ENCODE measurements at regions not wholly inside any gene's neighbourhood (a gene's known extent, or its start where the extent isn't known, plus 50 kb on each side); places are given as distances from the start of the nearest gene placed in this dataset.
A peak's percentile ranks its signal among the peaks of the same experiment; 100 is the strongest.

DNA sequence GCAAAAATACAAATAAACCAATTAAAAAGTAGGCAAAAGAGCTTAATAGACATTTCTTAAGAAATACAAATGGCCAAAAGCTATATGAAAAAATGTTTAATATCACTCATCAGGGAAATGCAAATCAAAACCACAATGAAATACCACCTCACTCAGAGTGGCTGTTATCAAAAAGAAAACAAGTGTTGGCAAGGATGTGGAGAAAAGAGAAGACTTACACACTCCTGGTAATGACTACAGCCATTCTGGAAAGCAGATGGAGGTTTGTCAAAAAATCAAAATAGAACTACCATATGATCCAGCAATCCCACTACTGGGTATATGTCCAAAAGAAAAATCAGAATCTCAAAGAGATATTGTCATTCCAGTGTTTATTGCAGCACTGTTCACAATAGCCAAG lies 223.5 kb upstream of the SLC10A2 start:
- DNase-seq (ENCODE audit: low spot score): no peak
- Mint-ChIP-seq H3K36me3 (ENCODE audit: low read depth) (no peaks in the 10 kb centered on the region), H3K9me3 (ENCODE audit: low read depth) (peaks cover 4% of the 10 kb centered on the region), H3K27me3 (ENCODE audit: low read depth) (no peaks in the 10 kb centered on the region), H3K4me1 (ENCODE audit: low read depth) (peaks cover 28% of the 10 kb centered on the region), H3K27ac (ENCODE audit: unreplicated experiment) (no peak overlapping the region), H3K4me3 (ENCODE audit: unreplicated experiment) (no peak overlapping the region)
- TF ChIP-seq, protein P1, sequence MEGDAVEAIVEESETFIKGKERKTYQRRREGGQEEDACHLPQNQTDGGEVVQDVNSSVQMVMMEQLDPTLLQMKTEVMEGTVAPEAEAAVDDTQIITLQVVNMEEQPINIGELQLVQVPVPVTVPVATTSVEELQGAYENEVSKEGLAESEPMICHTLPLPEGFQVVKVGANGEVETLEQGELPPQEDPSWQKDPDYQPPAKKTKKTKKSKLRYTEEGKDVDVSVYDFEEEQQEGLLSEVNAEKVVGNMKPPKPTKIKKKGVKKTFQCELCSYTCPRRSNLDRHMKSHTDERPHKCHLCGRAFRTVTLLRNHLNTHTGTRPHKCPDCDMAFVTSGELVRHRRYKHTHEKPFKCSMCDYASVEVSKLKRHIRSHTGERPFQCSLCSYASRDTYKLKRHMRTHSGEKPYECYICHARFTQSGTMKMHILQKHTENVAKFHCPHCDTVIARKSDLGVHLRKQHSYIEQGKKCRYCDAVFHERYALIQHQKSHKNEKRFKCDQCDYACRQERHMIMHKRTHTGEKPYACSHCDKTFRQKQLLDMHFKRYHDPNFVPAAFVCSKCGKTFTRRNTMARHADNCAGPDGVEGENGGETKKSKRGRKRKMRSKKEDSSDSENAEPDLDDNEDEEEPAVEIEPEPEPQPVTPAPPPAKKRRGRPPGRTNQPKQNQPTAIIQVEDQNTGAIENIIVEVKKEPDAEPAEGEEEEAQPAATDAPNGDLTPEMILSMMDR (IDR thresholded peaks at IDR 0.05): no peak

DNA sequence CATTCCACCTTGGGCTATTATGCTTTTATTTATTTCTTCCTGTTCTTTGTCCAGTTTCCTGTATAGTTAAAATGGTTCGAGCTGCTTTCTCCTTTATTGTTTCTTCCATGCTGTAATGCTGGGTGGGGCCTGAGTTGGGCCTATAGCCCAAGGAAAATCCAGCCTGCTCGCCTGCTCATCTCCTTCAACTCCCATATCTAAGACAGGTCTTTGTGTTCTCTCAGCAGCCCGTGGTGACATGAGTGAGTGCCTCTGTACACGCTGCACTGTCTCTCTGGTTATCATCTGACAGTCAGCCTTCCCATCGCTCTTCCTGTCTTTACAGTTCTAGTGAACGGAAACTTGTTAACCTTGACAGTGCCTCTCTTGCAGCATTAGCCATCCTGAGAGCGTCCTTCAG lies 221.9 kb upstream of the SLC10A2 start:
- Mint-ChIP-seq H3K4me3 (ENCODE audit: unreplicated experiment) (no peak overlapping the region), H3K4me1 (ENCODE audit: low read depth) (peaks cover 35% of the 10 kb centered on the region)

DNA sequence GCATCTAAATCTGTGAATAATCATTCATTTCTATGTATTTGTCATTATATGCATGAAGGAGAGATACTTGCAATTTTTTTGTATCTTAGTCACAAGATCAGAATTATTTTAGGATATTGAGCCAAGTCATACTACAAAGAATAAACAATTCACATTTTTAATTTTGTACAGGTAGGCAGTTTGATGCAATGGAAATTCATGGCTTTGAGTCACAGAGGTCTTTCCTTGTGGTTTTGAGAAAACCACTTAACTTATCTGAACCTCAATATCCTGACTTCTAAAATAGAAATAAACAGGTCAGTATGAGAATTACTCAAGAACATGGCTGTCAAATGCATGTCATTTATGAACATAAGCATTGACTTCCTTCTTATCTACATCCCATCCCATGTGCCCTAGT lies 221.4 kb upstream of the SLC10A2 start:
- H3K27ac Mint-ChIP-seq (ENCODE audit: unreplicated experiment): no peak overlapping the region
- H3K9me3 Mint-ChIP-seq (ENCODE audit: low read depth): peaks cover 4% of the 10 kb centered on the region
- no peaks in the 10 kb centered on the region for H3K36me3 Mint-ChIP-seq (ENCODE audit: low read depth)
- H3K4me1 Mint-ChIP-seq (ENCODE audit: low read depth): peaks cover 40% of the 10 kb centered on the region
- H3K4me3 Mint-ChIP-seq (ENCODE audit: unreplicated experiment): no peak overlapping the region
- no peak for DNase-seq (ENCODE audit: low spot score)
- TF ChIP-seq, protein P1 (IDR thresholded peaks at IDR 0.05): no peak
- no peaks in the 10 kb centered on the region for H3K27me3 Mint-ChIP-seq (ENCODE audit: low read depth)

More for the DNA sequence above, 221.9 kb upstream of the SLC10A2 start:
- Mint-ChIP-seq H3K9me3 (ENCODE audit: low read depth) (peaks cover 4% of the 10 kb centered on the region), H3K27ac (ENCODE audit: unreplicated experiment) (no peak overlapping the region), H3K27me3 (ENCODE audit: low read depth) (no peaks in the 10 kb centered on the region), H3K36me3 (ENCODE audit: low read depth) (no peaks in the 10 kb centered on the region)
- TF ChIP-seq, protein P1 (IDR thresholded peaks at IDR 0.05): no peak
- no peak for DNase-seq (ENCODE audit: low spot score)

GRCh38 chr13:103284466-103284865 lies 218.2 kb upstream of the SLC10A2 start:
- peaks cover 37% of the 10 kb centered on the region for H3K4me1 Mint-ChIP-seq (ENCODE audit: low read depth)
- H3K27ac Mint-ChIP-seq (ENCODE audit: unreplicated experiment): no peak overlapping the region
- DNase-seq (ENCODE audit: low spot score): no peak
- no peaks in the 10 kb centered on the region for H3K9me3 Mint-ChIP-seq (ENCODE audit: low read depth)
- H3K4me3 Mint-ChIP-seq (ENCODE audit: unreplicated experiment): no peak overlapping the region
- TF ChIP-seq, protein P1 (IDR thresholded peaks at IDR 0.05): no peak
- no peaks in the 10 kb centered on the region for H3K27me3 Mint-ChIP-seq (ENCODE audit: low read depth)
- no peaks in the 10 kb centered on the region for H3K36me3 Mint-ChIP-seq (ENCODE audit: low read depth)

DNA sequence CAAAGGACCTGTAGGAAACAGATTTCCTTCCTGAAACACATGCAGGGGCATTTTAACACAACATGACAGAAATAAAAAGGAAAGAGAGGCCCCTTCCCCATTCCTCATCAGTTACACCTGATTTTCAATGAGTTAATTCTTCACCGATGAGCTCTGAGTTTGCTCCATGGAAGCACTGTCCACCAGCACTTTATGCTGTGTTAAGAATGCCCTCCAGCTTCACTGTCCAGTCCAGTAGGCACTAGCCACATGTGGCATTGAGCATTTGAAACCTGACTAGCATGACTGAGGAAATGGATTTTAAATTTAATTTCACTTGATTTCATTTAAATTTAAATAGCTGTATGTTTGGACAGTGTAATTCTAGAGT lies 217.2 kb upstream of the SLC10A2 start:
- Mint-ChIP-seq H3K27me3 (ENCODE audit: low read depth) (no peaks in the 10 kb centered on the region), H3K4me3 (ENCODE audit: unreplicated experiment) (peak overlapping the region; percentile 50), H3K36me3 (ENCODE audit: low read depth) (no peaks in the 10 kb centered on the region), H3K4me1 (ENCODE audit: low read depth) (peaks cover 34% of the 10 kb centered on the region), H3K9me3 (ENCODE audit: low read depth) (no peaks in the 10 kb centered on the region), H3K27ac (ENCODE audit: unreplicated experiment) (peak overlapping the region; percentile 94)
- TF ChIP-seq, protein P1 (IDR thresholded peaks at IDR 0.05): no peak
- DNase-seq (ENCODE audit: low spot score): no peak

Measured in chondrocyte (in vitro differentiated cells).